PC-9 (cell line): ENCODE measurements at regions not wholly inside any gene's neighbourhood (a gene's known extent, or its start where the extent isn't known, plus 50 kb on each side); places are given as distances from the start of the nearest gene placed in this dataset.
"Not testable (repeated sequence)": the region's sequence is repeated elsewhere in the genome, so short reads cannot be mapped to it uniquely, and the experiment has no call there.

ENCODE experiments used
- BruUV-seq: library from RNA; stranded (reverse); fragments of 400-500 nt; replicated peaks from 2 replicates; lab custom pipeline; 2021; lab: Mats Ljungman, UMichigan
- CTCF ChIA-PET: fragments of 300-600 bp; sonication (Branson Sonifier 250); formaldehyde crosslinking; loops from one replicate; lab custom pipeline; 2022; ENCODE audit warnings: antibody characterized with exemption; lab: Charles Lee
- POLR2A ChIA-PET: fragments of 300-600 bp; sonication (Branson Sonifier 250); formaldehyde crosslinking; loops from one replicate; lab custom pipeline; 2022; ENCODE audit warnings: antibody characterized with exemption; ENCODE audit not compliant: unreplicated experiment; lab: Charles Lee
- DNase-seq, 2 experiments: peaks; one replicate each; pipeline versions ENCODE4 v3.0.0 to v3.0.0-alpha.2; 2015 to 2022; ENCODE audit warnings: mixed read lengths in 1 of 2
- H2AFZ ChIP-seq: fragments of 200-600 bp; sonication (generic); 2 replicates; pipeline ENCODE4 v1.8.1; 2017; ENCODE audit warnings: antibody characterized with exemption
- H3F3A ChIP-seq: fragments of 200-600 bp; sonication (generic); 2 replicates; pipeline ENCODE4 v1.8.1; 2017; ENCODE audit warnings: antibody characterized with exemption, mild to moderate bottlenecking, low read depth; ENCODE audit not compliant: insufficient read depth
- H3K27ac ChIP-seq: fragments of 200-600 bp; sonication (generic); 2 replicates; pipeline ENCODE4 v1.6.1; 2016; ENCODE audit warnings: mixed run types
- H3K27me3 ChIP-seq: fragments of 200-600 bp; sonication (generic); 2 replicates; pipeline ENCODE4 v1.6.1; 2016; ENCODE audit warnings: low read depth, mixed run types; ENCODE audit not compliant: insufficient read depth
- H3K36me3 ChIP-seq: fragments of 200-600 bp; sonication (generic); 2 replicates; pipeline ENCODE4 v1.6.1; 2016; ENCODE audit warnings: low read depth, mixed run types
- H3K4me1 ChIP-seq: fragments of 200-600 bp; sonication (generic); replicated peaks from 2 replicates; pipeline ENCODE4 v1.6.1; 2016; ENCODE audit warnings: mixed run types; ENCODE audit not compliant: insufficient read depth
- H3K4me2 ChIP-seq: fragments of 200-600 bp; sonication (generic); 2 replicates; pipeline ENCODE4 v1.6.1; 2017; ENCODE audit warnings: mixed run types
- H3K4me3 ChIP-seq: fragments of 200-600 bp; sonication (generic); 2 replicates; pipeline ENCODE4 v1.6.1; 2016; ENCODE audit warnings: mixed run types
- H3K79me2 ChIP-seq: fragments of 200-600 bp; sonication (generic); 2 replicates; pipeline ENCODE4 v1.6.1; 2017; ENCODE audit warnings: low read depth, mixed run types
- H3K9me2 ChIP-seq: fragments of 200-600 bp; sonication (generic); 2 replicates; pipeline ENCODE4 v1.8.1; 2017; ENCODE audit warnings: mild to moderate bottlenecking; ENCODE audit not compliant: insufficient read depth
- H3K9me3 ChIP-seq: fragments of 200-600 bp; sonication (generic); 2 replicates; pipeline ENCODE4 v1.8.1; 2016; ENCODE audit warnings: low read depth; ENCODE audit not compliant: insufficient read depth
- H4K20me1 ChIP-seq: fragments of 200-600 bp; sonication (generic); 2 replicates; pipeline ENCODE4 v1.8.1; 2017; ENCODE audit not compliant: insufficient read depth
- CTCF ChIP-seq: fragments of 200-600 bp; sonication (generic); conservative IDR thresholded peaks from 2 replicates; pipeline ENCODE4 v1.6.1; 2017; ENCODE audit warnings: mixed run types, antibody characterized with exemption, mild to moderate bottlenecking, moderate library complexity
- EZH2 ChIP-seq: fragments of 200-600 bp; sonication (generic); IDR thresholded peaks from 2 replicates; pipeline ENCODE4 v1.8.0; 2017; ENCODE audit warnings: antibody characterized with exemption, low read depth
- intact Hi-C: fragments of 100-400 bp; cut with micrococcal nuclease; formaldehyde crosslinking; loops from one replicate; pipeline ENCODE4 v1.10.0; 2022; ENCODE audit not compliant: unreplicated experiment

GRCh38 chr3:135652388-135652787 lies 313.1 kb upstream of the PPP2R3A start:
- Histone ChIP-seq H3K27ac (no peak overlapping the region), H2AFZ (no peak overlapping the region), H3K4me2 (no peak overlapping the region), H3K36me3 (no peaks in the 10 kb centered on the region), H4K20me1 (no peaks in the 10 kb centered on the region), H3K9me2 (no peaks in the 10 kb centered on the region), H3K9me3 (no peaks in the 10 kb centered on the region), H3K4me3 (no peak overlapping the region), H3F3A (no peaks in the 10 kb centered on the region), H3K27me3 (no peaks in the 10 kb centered on the region), H3K4me1 (no peaks in the 10 kb centered on the region), H3K79me2 (no peaks in the 10 kb centered on the region)
- intact Hi-C loops: no loop called here
- ChIA-PET POLR2A (no interaction called here), CTCF (no interaction called here)
- BruUV-seq: no TSS peak
- DNase-seq: no peak
- no peak for TF ChIP-seq EZH2

GRCh38 chr3:135655328-135655727 lies 310.2 kb upstream of the PPP2R3A start:
- Histone ChIP-seq H3K27ac (no peak overlapping the region), H3K79me2 (no peaks in the 10 kb centered on the region), H3F3A (no peaks in the 10 kb centered on the region), H3K27me3 (no peaks in the 10 kb centered on the region), H2AFZ (no peak overlapping the region), H3K4me1 (no peaks in the 10 kb centered on the region), H3K4me2 (no peak overlapping the region), H3K4me3 (no peak overlapping the region), H3K36me3 (no peaks in the 10 kb centered on the region), H3K9me3 (no peaks in the 10 kb centered on the region), H3K9me2 (no peaks in the 10 kb centered on the region), H4K20me1 (no peaks in the 10 kb centered on the region)
- intact Hi-C loops: no loop called here
- ChIA-PET CTCF (no interaction called here), POLR2A (no interaction called here)
- no peak for TF ChIP-seq EZH2
- no peak for TF ChIP-seq CTCF
- no peak for DNase-seq
- BruUV-seq: no TSS peak

GRCh38 chr3:135658451-135658850 lies 307.1 kb upstream of the PPP2R3A start:
- DNase-seq, H3K4me2 ChIP-seq, H3K9me2 ChIP-seq, H3K36me3 ChIP-seq, intact Hi-C loops, H3K27me3 ChIP-seq, H3F3A ChIP-seq, CTCF ChIA-PET, H3K79me2 ChIP-seq, POLR2A ChIA-PET, H3K4me3 ChIP-seq, H3K27ac ChIP-seq, H3K4me1 ChIP-seq, H4K20me1 ChIP-seq, H3K9me3 ChIP-seq, BruUV-seq, H2AFZ ChIP-seq: not testable (repeated sequence)

GRCh38 chr3:135667061-135667460 lies 298.5 kb upstream of the PPP2R3A start:
- Histone ChIP-seq H3K27ac (no peak overlapping the region), H3K9me2 (peaks cover 3% of the 10 kb centered on the region; the same call in 1 of the 2 replicates), H3K4me1 (no peaks in the 10 kb centered on the region), H3K4me3 (no peak overlapping the region), H3K4me2 (no peak overlapping the region), H3K36me3 (no peaks in the 10 kb centered on the region), H3K27me3 (no peaks in the 10 kb centered on the region), H3K79me2 (no peaks in the 10 kb centered on the region), H3F3A (no peaks in the 10 kb centered on the region), H4K20me1 (no peaks in the 10 kb centered on the region), H3K9me3 (no peaks in the 10 kb centered on the region), H2AFZ (no peak overlapping the region)
- no peak for DNase-seq
- BruUV-seq: no TSS peak
- POLR2A ChIA-PET: no interaction called here
- intact Hi-C loops: no loop called here
- CTCF ChIA-PET: no interaction called here
- no peak for TF ChIP-seq EZH2
- TF ChIP-seq CTCF: no peak
